ENCODE measurements at regions not wholly inside any gene's neighbourhood (a gene's known extent, or its start where the extent isn't known, plus 50 kb on each side); places are given as distances from the start of the nearest gene placed in this dataset.

DNA sequence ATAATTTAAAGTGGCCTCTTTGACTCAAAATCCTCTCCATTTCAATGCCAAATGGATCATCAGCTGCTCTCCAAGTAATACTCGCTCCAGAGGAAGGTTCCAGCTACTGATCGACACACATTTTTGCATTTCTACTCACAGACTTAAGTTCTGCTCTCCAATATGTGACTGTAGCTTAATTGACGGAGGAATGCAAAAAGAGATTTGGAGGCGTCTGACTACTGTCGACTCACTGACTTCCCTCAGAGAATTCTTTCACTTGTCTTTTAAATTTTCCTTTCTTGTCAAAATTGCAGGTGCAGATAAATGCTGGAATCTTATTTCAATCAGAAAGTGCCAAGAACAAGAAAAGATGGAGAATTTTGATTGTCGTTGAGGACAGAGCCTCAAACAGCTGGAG lies 84.1 kb upstream of the PAPOLG start:
- Histone ChIP-seq H3K36me3 (ENCODE audit: control insufficient read depth in 3 of 3, insufficient read depth in 2 of 3, low read depth in 1 of 3, low read length in 3 of 3) (no peaks in the 10 kb centered on the region), H3K27me3 (ENCODE audit: control insufficient read depth in 3 of 3, insufficient read depth in 3 of 3, low read length in 3 of 3) (no peaks in the 10 kb centered on the region), H3K27ac (ENCODE audit: low read depth in 1 of 3, low read length in 2 of 3) (no peak overlapping the region), H3K4me1 (ENCODE audit: control insufficient read depth in 3 of 3, insufficient read depth in 2 of 3, low read depth in 1 of 3, low read length in 2 of 3) (peaks cover 0 to 4% (median 0%) of the 10 kb centered on the region in 3 donors), H3K4me3 (ENCODE audit: low read depth in 1 of 3, low read length in 3 of 3) (no peak overlapping the region), H3K9me3 (ENCODE audit: control insufficient read depth in 2 of 2, insufficient read depth in 1 of 2, low read depth in 1 of 2, low read length in 1 of 2) (no peaks in the 10 kb centered on the region)
- DNase-seq = no peak
- WGBS, 3 donors = 79 to 95% (median 82%) methylated on average over 6 of the region's 6 CpGs
- no peak for FAIRE-seq

DNA sequence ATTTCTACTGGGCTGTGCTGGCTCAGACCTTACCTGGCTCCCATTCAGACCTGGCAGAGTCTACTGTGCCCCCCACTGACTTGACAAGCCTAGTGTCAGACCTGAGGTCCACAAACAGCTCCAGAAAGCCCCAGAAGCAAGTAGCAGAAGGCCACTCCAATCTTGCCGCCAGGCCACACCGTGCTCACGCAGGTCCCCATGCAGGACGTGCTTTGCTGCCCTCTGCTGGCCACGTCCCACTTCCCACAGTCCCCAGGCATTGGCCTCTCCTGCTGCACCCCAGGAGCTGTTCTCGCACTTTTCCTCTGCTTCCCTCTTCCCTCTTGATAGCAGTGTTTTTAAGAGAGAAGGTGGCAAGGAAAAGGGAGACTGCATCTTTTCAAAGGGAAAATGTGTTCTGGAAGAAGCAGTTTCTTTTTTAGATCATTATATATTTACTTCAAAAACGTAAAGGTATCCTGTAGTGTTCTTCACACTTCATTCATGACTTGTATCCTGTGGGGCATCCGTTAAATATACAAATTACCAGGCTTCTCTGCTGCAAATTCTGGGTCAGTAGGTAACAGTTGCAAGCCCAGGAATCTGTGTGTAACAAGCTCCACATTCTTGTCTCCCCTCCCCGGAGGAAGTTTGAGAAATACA lies 81.4 kb upstream of the PAPOLG start:
- FAIRE-seq = no peak
- 18 to 24% (median 22%) methylated on average over 9 of the region's 9 CpGs for WGBS, 3 donors
- no peak overlapping the region for H3K4me3 ChIP-seq (ENCODE audit: low read depth in 1 of 3, low read length in 3 of 3)

DNA sequence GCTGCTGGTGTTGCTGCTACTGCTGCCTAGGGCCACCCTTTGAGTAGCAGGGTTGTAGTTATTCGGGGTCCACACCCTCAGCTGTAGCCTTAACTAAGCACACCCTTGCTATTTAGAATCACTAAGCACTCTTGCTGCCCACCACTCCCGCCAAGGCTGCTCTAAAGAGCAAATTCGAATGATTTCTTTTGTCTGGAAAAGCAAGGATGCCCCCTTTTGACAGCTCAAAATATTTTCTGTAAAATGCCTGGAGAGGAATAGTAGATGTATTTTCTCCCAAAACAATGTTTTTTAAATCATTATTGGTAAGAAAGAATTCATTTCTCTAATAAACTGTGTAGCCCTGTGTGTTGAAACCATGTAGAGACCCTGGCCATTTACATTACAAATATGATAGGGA lies 80.8 kb upstream of the PAPOLG start:
- Histone ChIP-seq H3K36me3 (ENCODE audit: control insufficient read depth in 3 of 3, insufficient read depth in 2 of 3, low read depth in 1 of 3, low read length in 3 of 3) (no peaks in the 10 kb centered on the region), H3K9me3 (ENCODE audit: control insufficient read depth in 2 of 2, insufficient read depth in 1 of 2, low read depth in 1 of 2, low read length in 1 of 2) (no peaks in the 10 kb centered on the region), H3K4me3 (ENCODE audit: low read depth in 1 of 3, low read length in 3 of 3) (no peak overlapping the region), H3K27ac (ENCODE audit: low read depth in 1 of 3, low read length in 2 of 3) (no peak overlapping the region), H3K4me1 (ENCODE audit: control insufficient read depth in 3 of 3, insufficient read depth in 2 of 3, low read depth in 1 of 3, low read length in 2 of 3) (peaks cover 0 to 14% (median 0%) of the 10 kb centered on the region in 3 donors), H3K27me3 (ENCODE audit: control insufficient read depth in 3 of 3, insufficient read depth in 3 of 3, low read length in 3 of 3) (no peaks in the 10 kb centered on the region)
- FAIRE-seq (no peak), DNase-seq (no peak)
- 62 to 83% (median 75%) methylated on average over 3 of the region's 3 CpGs for WGBS, 3 donors

More for the DNA sequence above, 81.4 kb upstream of the PAPOLG start:
- Histone ChIP-seq H3K27me3 (ENCODE audit: control insufficient read depth in 3 of 3, insufficient read depth in 3 of 3, low read length in 3 of 3) (no peaks in the 10 kb centered on the region), H3K27ac (ENCODE audit: low read depth in 1 of 3, low read length in 2 of 3) (no peak overlapping the region), H3K4me1 (ENCODE audit: control insufficient read depth in 3 of 3, insufficient read depth in 2 of 3, low read depth in 1 of 3, low read length in 2 of 3) (peaks cover 0 to 14% (median 0%) of the 10 kb centered on the region in 3 donors), H3K36me3 (ENCODE audit: control insufficient read depth in 3 of 3, insufficient read depth in 2 of 3, low read depth in 1 of 3, low read length in 3 of 3) (no peaks in the 10 kb centered on the region), H3K9me3 (ENCODE audit: control insufficient read depth in 2 of 2, insufficient read depth in 1 of 2, low read depth in 1 of 2, low read length in 1 of 2) (no peaks in the 10 kb centered on the region)
- DNase-seq = peak; percentile 78 to 89

DNA sequence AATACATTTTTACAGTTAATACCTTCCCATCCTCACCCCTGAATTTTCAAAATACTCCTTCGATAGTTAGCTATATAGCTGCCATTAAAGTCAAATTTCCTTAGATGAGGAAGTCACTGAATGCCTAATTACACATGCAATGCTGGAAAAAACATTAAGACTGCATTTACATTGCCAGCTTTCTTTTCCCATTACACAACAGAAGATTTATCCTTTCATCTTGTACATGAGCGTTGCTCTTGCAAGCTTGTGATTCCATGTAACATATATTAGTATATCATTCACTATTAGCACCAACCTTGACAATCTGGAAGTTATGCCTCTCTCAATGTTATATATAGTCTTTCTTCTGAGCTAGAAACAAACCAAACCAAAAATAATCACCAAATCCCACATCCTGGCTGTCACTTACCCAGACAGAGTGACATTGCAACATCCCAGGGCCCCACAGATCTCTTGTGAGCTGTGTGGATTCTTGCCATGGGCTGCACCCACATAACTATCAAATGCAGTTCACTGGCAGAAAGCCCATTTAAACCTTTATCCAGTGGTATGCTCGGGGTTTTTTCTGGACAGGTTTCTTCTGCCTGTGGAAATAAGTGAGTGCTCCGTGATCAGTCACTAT lies 79.2 kb upstream of the PAPOLG start:
- Histone ChIP-seq H3K4me1 (ENCODE audit: control insufficient read depth in 3 of 3, insufficient read depth in 2 of 3, low read depth in 1 of 3, low read length in 2 of 3) (peaks cover 0 to 14% (median 0%) of the 10 kb centered on the region in 3 donors), H3K27me3 (ENCODE audit: control insufficient read depth in 3 of 3, insufficient read depth in 3 of 3, low read length in 3 of 3) (no peaks in the 10 kb centered on the region), H3K27ac (ENCODE audit: low read depth in 1 of 3, low read length in 2 of 3) (peak overlapping the region in 1 of 3 donors; percentile 48), H3K4me3 (ENCODE audit: low read depth in 1 of 3, low read length in 3 of 3) (no peak overlapping the region), H3K9me3 (ENCODE audit: control insufficient read depth in 2 of 2, insufficient read depth in 1 of 2, low read depth in 1 of 2, low read length in 1 of 2) (no peaks in the 10 kb centered on the region), H3K36me3 (ENCODE audit: control insufficient read depth in 3 of 3, insufficient read depth in 2 of 3, low read depth in 1 of 3, low read length in 3 of 3) (no peaks in the 10 kb centered on the region)
- no peak for FAIRE-seq
- no peak for DNase-seq
- WGBS, 3 donors = 28 to 54% (median 29%) methylated on average over 4 of the region's 4 CpGs

DNA sequence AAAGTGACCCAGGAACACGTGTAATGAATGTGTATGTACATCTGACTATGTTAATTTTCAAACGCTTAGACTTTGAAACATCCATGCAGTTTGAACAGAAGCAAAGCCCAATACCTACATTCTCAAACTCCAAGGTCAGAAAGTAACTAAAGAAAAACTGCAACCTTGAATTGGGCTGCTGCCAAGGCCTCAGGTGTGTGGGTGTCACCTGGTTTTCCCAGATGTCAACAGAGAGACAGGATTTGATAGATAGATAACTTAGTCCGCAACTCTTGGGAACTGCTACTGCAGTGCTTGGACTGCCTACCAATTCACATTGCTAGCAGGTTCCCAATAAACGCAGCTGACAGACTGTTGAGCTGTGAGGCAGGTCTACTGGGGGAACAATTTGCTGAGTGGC lies 78.7 kb upstream of the PAPOLG start:
- no peaks in the 10 kb centered on the region for H3K27me3 ChIP-seq (ENCODE audit: control insufficient read depth in 3 of 3, insufficient read depth in 3 of 3, low read length in 3 of 3)
- peak; percentile 42 to 79 for DNase-seq
- FAIRE-seq = no peak
- H3K27ac ChIP-seq (ENCODE audit: low read depth in 1 of 3, low read length in 2 of 3) = peak overlapping the region in 1 of 3 donors; percentile 48
- H3K4me3 ChIP-seq (ENCODE audit: low read depth in 1 of 3, low read length in 3 of 3) = no peak overlapping the region
- no peaks in the 10 kb centered on the region for H3K9me3 ChIP-seq (ENCODE audit: control insufficient read depth in 2 of 2, insufficient read depth in 1 of 2, low read depth in 1 of 2, low read length in 1 of 2)
- WGBS, 3 donors = 11 to 58% (median 33%) methylated on average over 4 of the region's 4 CpGs
- H3K36me3 ChIP-seq (ENCODE audit: control insufficient read depth in 3 of 3, insufficient read depth in 2 of 3, low read depth in 1 of 3, low read length in 3 of 3) = no peaks in the 10 kb centered on the region
- H3K4me1 ChIP-seq (ENCODE audit: control insufficient read depth in 3 of 3, insufficient read depth in 2 of 3, low read depth in 1 of 3, low read length in 2 of 3) = peaks cover 0 to 14% (median 0%) of the 10 kb centered on the region in 3 donors

DNA sequence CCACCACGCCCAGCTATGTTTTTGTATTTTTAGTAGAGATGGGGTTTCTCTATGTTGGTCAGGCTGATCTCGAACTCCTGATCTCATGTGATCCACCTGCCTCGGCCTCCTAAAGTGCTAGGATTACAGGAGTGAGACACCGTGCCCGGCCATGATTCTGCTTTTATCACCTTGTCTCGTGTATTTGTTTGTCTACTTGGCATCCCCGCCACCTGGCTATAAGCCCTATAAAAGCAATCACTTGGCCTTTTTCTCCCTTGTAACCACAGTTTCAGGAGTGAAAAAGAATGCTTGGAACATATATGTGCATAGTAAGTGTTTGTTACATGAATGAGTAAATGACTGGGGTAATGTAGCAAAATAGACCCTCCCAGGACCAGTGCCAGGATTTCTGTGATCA lies 77.5 kb upstream of the PAPOLG start:
- no peaks in the 10 kb centered on the region for H3K9me3 ChIP-seq (ENCODE audit: control insufficient read depth in 2 of 2, insufficient read depth in 1 of 2, low read depth in 1 of 2, low read length in 1 of 2)
- H3K4me1 ChIP-seq (ENCODE audit: control insufficient read depth in 3 of 3, insufficient read depth in 2 of 3, low read depth in 1 of 3, low read length in 2 of 3) = peaks cover 0 to 14% (median 0%) of the 10 kb centered on the region in 3 donors
- H3K27me3 ChIP-seq (ENCODE audit: control insufficient read depth in 3 of 3, insufficient read depth in 3 of 3, low read length in 3 of 3) = no peaks in the 10 kb centered on the region
- 41 to 74% (median 53%) methylated on average over 7 of the region's 7 CpGs for WGBS, 3 donors
- FAIRE-seq = no peak
- DNase-seq = no peak
- H3K36me3 ChIP-seq (ENCODE audit: control insufficient read depth in 3 of 3, insufficient read depth in 2 of 3, low read depth in 1 of 3, low read length in 3 of 3) = no peaks in the 10 kb centered on the region
- H3K27ac ChIP-seq (ENCODE audit: low read depth in 1 of 3, low read length in 2 of 3) = no peak overlapping the region
- H3K4me3 ChIP-seq (ENCODE audit: low read depth in 1 of 3, low read length in 3 of 3) = no peak overlapping the region

DNA sequence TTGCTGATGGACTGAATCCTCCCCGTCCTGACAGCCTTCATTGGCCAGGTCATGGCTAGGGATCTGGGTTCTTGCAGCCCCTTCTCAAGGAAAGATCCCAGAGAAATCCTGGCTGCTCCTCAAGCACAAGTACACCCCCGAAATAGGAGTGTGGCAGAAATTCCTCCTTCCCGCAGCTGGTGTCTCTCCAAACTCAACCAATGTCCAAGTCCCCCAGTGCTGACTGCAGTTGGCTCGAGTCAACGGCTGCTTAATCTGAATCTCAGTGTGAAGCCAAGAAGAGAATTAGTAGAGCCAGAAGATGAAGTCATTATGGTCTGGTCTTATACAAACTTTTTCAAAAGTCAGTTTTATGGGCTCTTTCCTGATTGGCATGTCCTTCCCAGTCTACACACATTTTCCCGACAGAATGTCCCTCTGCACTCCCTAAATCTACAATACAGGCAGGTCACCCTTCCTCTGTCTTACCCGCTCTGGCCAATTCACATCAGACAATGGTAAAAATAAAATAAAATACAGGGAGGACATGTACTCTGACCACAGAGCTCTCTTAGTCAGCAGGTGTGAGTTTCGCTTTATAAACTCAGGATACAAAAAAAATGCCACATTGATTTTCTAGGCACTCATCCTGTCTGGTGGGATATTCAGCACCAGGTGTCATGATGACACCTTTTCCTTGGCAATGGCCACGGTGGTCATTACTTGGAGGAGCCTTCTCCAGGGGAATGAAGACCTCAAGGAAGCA lies 76.9 kb upstream of the PAPOLG start:
- Histone ChIP-seq H3K4me1 (ENCODE audit: control insufficient read depth in 3 of 3, insufficient read depth in 2 of 3, low read depth in 1 of 3, low read length in 2 of 3) (peaks cover 0 to 14% (median 0%) of the 10 kb centered on the region in 3 donors), H3K36me3 (ENCODE audit: control insufficient read depth in 3 of 3, insufficient read depth in 2 of 3, low read depth in 1 of 3, low read length in 3 of 3) (no peaks in the 10 kb centered on the region), H3K27me3 (ENCODE audit: control insufficient read depth in 3 of 3, insufficient read depth in 3 of 3, low read length in 3 of 3) (no peaks in the 10 kb centered on the region), H3K27ac (ENCODE audit: low read depth in 1 of 3, low read length in 2 of 3) (no peak overlapping the region), H3K4me3 (ENCODE audit: low read depth in 1 of 3, low read length in 3 of 3) (no peak overlapping the region), H3K9me3 (ENCODE audit: control insufficient read depth in 2 of 2, insufficient read depth in 1 of 2, low read depth in 1 of 2, low read length in 1 of 2) (no peaks in the 10 kb centered on the region)
- WGBS, 3 donors = 69 to 80% (median 78%) methylated on average over 9 of the region's 9 CpGs
- FAIRE-seq = no peak
- DNase-seq = no peak

DNA sequence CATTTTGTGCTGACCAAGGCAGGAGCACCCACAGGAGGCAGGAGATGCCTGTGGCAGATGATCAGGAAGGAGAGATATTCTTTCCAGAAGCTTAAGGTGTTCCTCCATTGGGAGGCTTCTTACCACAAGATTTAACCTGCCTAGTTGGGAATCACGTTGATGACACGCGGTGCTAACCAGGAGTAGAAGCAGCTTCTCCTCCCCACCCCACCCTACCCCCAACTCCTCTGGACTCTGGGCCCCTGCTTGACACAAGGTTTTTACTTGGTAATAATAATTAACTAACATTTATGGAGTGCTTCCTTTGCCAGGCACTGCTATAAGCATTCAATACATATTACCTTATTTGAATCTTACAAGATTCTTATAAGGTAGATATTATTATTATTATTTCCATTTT lies 62.5 kb upstream of the PAPOLG start:
- DNase-seq = peak in 1 of 2 donors; percentile 61
- Histone ChIP-seq H3K27me3 (ENCODE audit: control insufficient read depth in 3 of 3, insufficient read depth in 3 of 3, low read length in 3 of 3) (no peaks in the 10 kb centered on the region), H3K4me1 (ENCODE audit: control insufficient read depth in 3 of 3, insufficient read depth in 2 of 3, low read depth in 1 of 3, low read length in 2 of 3) (peaks cover 0 to 8% (median 0%) of the 10 kb centered on the region in 3 donors), H3K27ac (ENCODE audit: low read depth in 1 of 3, low read length in 2 of 3) (no peak overlapping the region), H3K9me3 (ENCODE audit: control insufficient read depth in 2 of 2, insufficient read depth in 1 of 2, low read depth in 1 of 2, low read length in 1 of 2) (no peaks in the 10 kb centered on the region), H3K4me3 (ENCODE audit: low read depth in 1 of 3, low read length in 3 of 3) (no peak overlapping the region), H3K36me3 (ENCODE audit: control insufficient read depth in 3 of 3, insufficient read depth in 2 of 3, low read depth in 1 of 3, low read length in 3 of 3) (no peaks in the 10 kb centered on the region)
- 35 to 68% (median 48%) methylated on average over 3 of the region's 3 CpGs for WGBS, 3 donors
- FAIRE-seq = no peak

Data from small intestine (tissue), 7 donors.